H1 (cell line): ENCODE measurements at regions not wholly inside any gene's neighbourhood (a gene's known extent, or its start where the extent isn't known, plus 50 kb on each side); places are given as distances from the start of the nearest gene placed in this dataset.

Source experiments
- CTCF ChIA-PET: fragments of 300-600 bp; sonication (Branson Sonifier 250); formaldehyde crosslinking; loops from one replicate; lab custom pipeline; 2021; ENCODE audit not compliant: partially characterized antibody; lab: Charles Lee
- POLR2A ChIA-PET: fragments of 300-600 bp; sonication (Branson Sonifier 250); formaldehyde crosslinking; loops from one replicate; lab custom pipeline; 2021; ENCODE audit warnings: inconsistent platforms; ENCODE audit not compliant: partially characterized antibody; lab: Charles Lee
- DNase-seq, 2 experiments: peaks; one replicate each; pipeline versions ENCODE4 v3.0.0 to v3.0.0-alpha.2; 2010 to 2022; ENCODE audit warnings: low spot score in 2 of 2, low read depth in 1 of 2, mixed read lengths in 1 of 2
- FAIRE-seq: peaks from 2 replicates; lab custom pipeline; 2011; peaks lifted over from hg19 to GRCh38; lab: Jason Lieb, UNC
- H2AFZ ChIP-seq: 2 replicates; pipeline ENCODE4 v1.8.1; 2012; ENCODE audit warnings: low read length, inconsistent platforms
- H2AK5ac ChIP-seq: 2 replicates; pipeline ENCODE4 v1.6.1; 2013; ENCODE audit warnings: low read depth, low read length
- H2BK120ac ChIP-seq: replicated peaks from 2 replicates; pipeline ENCODE3; 2013; ENCODE audit warnings: low read depth, low read length, inconsistent platforms
- H2BK12ac ChIP-seq: 2 replicates; pipeline ENCODE4 v1.6.1; 2013; ENCODE audit warnings: low read depth, low read length
- H2BK15ac ChIP-seq: 2 replicates; pipeline ENCODE4 v1.6.1; 2013; ENCODE audit warnings: low read length
- H2BK20ac ChIP-seq: 2 replicates; pipeline ENCODE4 v1.6.1; 2013; ENCODE audit warnings: low read length
- H2BK5ac ChIP-seq: 2 replicates; pipeline ENCODE4 v1.6.1; 2013; ENCODE audit warnings: low read depth, low read length
- H3K14ac ChIP-seq: 2 replicates; pipeline ENCODE4 v1.6.1; 2013; ENCODE audit warnings: inconsistent platforms; ENCODE audit not compliant: insufficient read length
- H3K18ac ChIP-seq: 2 replicates; pipeline ENCODE4 v1.6.1; 2013; ENCODE audit warnings: low read length; ENCODE audit errors: extremely low read depth
- H3K23ac ChIP-seq: 2 replicates; pipeline ENCODE4 v1.6.1; 2013; ENCODE audit warnings: inconsistent platforms; ENCODE audit not compliant: insufficient read length
- H3K23me2 ChIP-seq: 2 replicates; pipeline ENCODE4 v1.6.1; 2013; ENCODE audit warnings: low read depth, low read length
- H3K27ac ChIP-seq: 2 replicates; pipeline ENCODE4 v1.6.1; 2011; ENCODE audit warnings: low read depth, low read length, inconsistent platforms
- H3K27me3 ChIP-seq, 4 experiments: replicated peaks in 1 of 4; 1 replicate in 1 of 4; 2 replicates in 3 of 4; pipeline versions ENCODE4 v1.6.1 to v1.8.1; 2011 to 2013; ENCODE audit warnings: low read length in 3 of 4, mild to moderate bottlenecking in 3 of 4, inconsistent platforms in 2 of 4, mixed read lengths in 2 of 4, moderate library complexity in 1 of 4; ENCODE audit not compliant: control insufficient read depth in 3 of 4, insufficient read depth in 3 of 4; ENCODE audit errors: extremely low read depth in 1 of 4
- H3K36me3 ChIP-seq, 4 experiments: 2 replicates each; pipeline versions ENCODE4 v1.6.1 to v1.8.1; 2011 to 2013; ENCODE audit warnings: mild to moderate bottlenecking in 4 of 4, low read length in 3 of 4, moderate library complexity in 2 of 4, control low read depth in 1 of 4, inconsistent platforms in 1 of 4; ENCODE audit not compliant: insufficient read depth in 4 of 4, control insufficient read depth in 2 of 4
- H3K4ac ChIP-seq: replicated peaks from 2 replicates; pipeline ENCODE3; 2013; ENCODE audit warnings: low read length, low read depth, mixed read lengths, inconsistent platforms; ENCODE audit not compliant: insufficient read length
- H3K4me1 ChIP-seq, 4 experiments: replicated peaks in 1 of 4; 1 replicate in 1 of 4; 2 replicates in 3 of 4; pipeline versions ENCODE4 v1.6.1 to v1.8.1; 2011 to 2013; ENCODE audit warnings: low read length in 3 of 4, inconsistent platforms in 2 of 4, mixed read lengths in 1 of 4; ENCODE audit not compliant: insufficient read depth in 4 of 4, control insufficient read depth in 3 of 4
- H3K4me2 ChIP-seq, 2 experiments: 2 replicates each; pipeline versions ENCODE4 v1.6.1 to v1.8.1; 2011 to 2013; ENCODE audit warnings: low read depth in 2 of 2, low read length in 2 of 2, control low read depth in 1 of 2, inconsistent platforms in 1 of 2, mild to moderate bottlenecking in 1 of 2; ENCODE audit not compliant: insufficient read depth in 1 of 2
- H3K4me3 ChIP-seq, 4 experiments: fragments of 200-600, 300-600 bp in 1 of 4; sonication (generic), shearing (Covaris generic), sonication (Bioruptor Twin) in 1 of 4; 2 replicates each; pipeline versions ENCODE4 v1.5.1 to v1.8.1; 2011 to 2016; ENCODE audit warnings: low read length in 4 of 4, low read depth in 3 of 4, control low read depth in 2 of 4, inconsistent platforms in 2 of 4, mild to moderate bottlenecking in 2 of 4, mixed read lengths in 1 of 4, moderate library complexity in 1 of 4; ENCODE audit not compliant: insufficient read depth in 2 of 4; ENCODE audit errors: extremely low read depth in 1 of 4
- H3K56ac ChIP-seq: replicated peaks from 2 replicates; pipeline ENCODE3; 2013; ENCODE audit warnings: low read depth, mild to moderate bottlenecking, mixed read lengths, low read length, inconsistent platforms; ENCODE audit not compliant: insufficient read length
- H3K79me1 ChIP-seq: 2 replicates; pipeline ENCODE4 v1.6.1; 2013; ENCODE audit warnings: low read depth, low read length, control low read depth
- H3K79me2 ChIP-seq, 2 experiments: 2 replicates each; pipeline versions ENCODE4 v1.6.1 to v1.8.1; 2012 to 2013; ENCODE audit warnings: low read length in 2 of 2, mild to moderate bottlenecking in 2 of 2, inconsistent platforms in 1 of 2; ENCODE audit not compliant: insufficient read depth in 2 of 2, control insufficient read depth in 1 of 2
- H3K9ac ChIP-seq, 4 experiments: replicated peaks in 1 of 4; 1 replicate in 1 of 4; 2 replicates in 3 of 4; pipeline versions ENCODE4 v1.6.1 to v1.8.1; 2011 to 2013; ENCODE audit warnings: low read depth in 3 of 4, low read length in 3 of 4, control low read depth in 2 of 4, mild to moderate bottlenecking in 2 of 4, moderate library complexity in 2 of 4, inconsistent platforms in 1 of 4; ENCODE audit errors: extremely low read depth in 1 of 4
- H3K9me3 ChIP-seq, 2 experiments: 2 replicates each; pipeline versions ENCODE4 v1.6.1 to v1.8.1; 2012 to 2013; ENCODE audit warnings: mild to moderate bottlenecking in 2 of 2, moderate library complexity in 2 of 2, control low read depth in 1 of 2, inconsistent platforms in 1 of 2, low read depth in 1 of 2, low read length in 1 of 2, mixed read lengths in 1 of 2; ENCODE audit not compliant: insufficient read depth in 2 of 2
- H4K20me1 ChIP-seq, 2 experiments: replicated peaks in 1 of 2; 2 replicates each; pipeline versions ENCODE3 to v1.8.1; 2011 to 2013; ENCODE audit warnings: inconsistent platforms in 2 of 2, low read length in 2 of 2, mild to moderate bottlenecking in 1 of 2; ENCODE audit not compliant: insufficient read depth in 2 of 2, control insufficient read depth in 1 of 2
- H4K5ac ChIP-seq: 2 replicates; pipeline ENCODE4 v1.6.1; 2013; ENCODE audit warnings: low read length, low read depth, mixed read lengths, inconsistent platforms; ENCODE audit not compliant: insufficient read length
- H4K8ac ChIP-seq: 2 replicates; pipeline ENCODE4 v1.8.0; 2013; ENCODE audit warnings: mild to moderate bottlenecking, moderate library complexity, low read length, inconsistent platforms; ENCODE audit not compliant: insufficient read depth; ENCODE audit errors: extremely low read depth
- H4K91ac ChIP-seq: replicated peaks from 2 replicates; pipeline ENCODE3; 2013; ENCODE audit warnings: low read length, mixed read lengths, inconsistent platforms; ENCODE audit not compliant: insufficient read length
- TEAD4 ChIP-seq: IDR thresholded peaks from 2 replicates; pipeline ENCODE4 v1.6.1; 2012; ENCODE audit warnings: low read depth, low read length, inconsistent platforms, mixed read lengths
- WGBS, 2 experiments: shearing (Covaris generic) in 1 of 2; methylation state at CpG; one replicate each; pipeline versions ENCODE4 v1.1.6 to v1.1.7; 2013 to 2015; ENCODE audit warnings: low lambda C conversion rate in 2 of 2, mixed read lengths in 2 of 2, inconsistent platforms in 1 of 2, low coverage in 1 of 2, missing lambda C conversion rate in 1 of 2; ENCODE audit not compliant: insufficient replicate concordance in 2 of 2, insufficient coverage in 1 of 2, insufficient read length in 1 of 2; ENCODE audit errors: extremely low coverage in 1 of 2, missing lambda C conversion rate in 1 of 2; 5-methylcytosine and 5-hydroxymethylcytosine counted together
- TF ChIP-seq, protein P1 (sequence below): IDR thresholded peaks from 2 replicates; pipeline ENCODE4 v1.6.1; 2011; ENCODE audit warnings: low read length, improper control_type of control experiment

- Histone ChIP-seq H3K14ac (no peak overlapping the region), H3K36me3 (peaks cover 0 to 5% (median 0%) of the 10 kb centered on the region in 4 experiments; a peak in 2 of 8 replicates), H3K79me2 (peaks cover 0 to 31% of the 10 kb centered on the region in 2 experiments; a peak in 2 of 4 replicates), H3K27me3 (no peaks in the 10 kb centered on the region), H3K56ac (no peak overlapping the region), H3K79me1 (no peaks in the 10 kb centered on the region), H3K4me2 (peak overlapping the region; percentile 25 to 45), H3K4ac (no peak overlapping the region), H2BK12ac (no peak overlapping the region), H4K91ac (no peak overlapping the region), H2AFZ (no peak overlapping the region), H2AK5ac (no peak overlapping the region), H3K4me3 (peak overlapping the region in 1 of 4 experiments; percentile 29; a peak in 1 of 8 replicates), H2BK5ac (no peak overlapping the region), H3K23me2 (no peaks in the 10 kb centered on the region), H2BK15ac (no peak overlapping the region), H3K9me3 (peaks cover 0 to 10% of the 10 kb centered on the region in 2 experiments; a peak in 2 of 4 replicates), H4K8ac (no peak overlapping the region), H3K9ac (no peak overlapping the region), H3K23ac (no peak overlapping the region), H4K5ac (peak overlapping the region; percentile 41), H3K27ac (no peak overlapping the region; the same call in 1 of the 2 replicates), H2BK120ac (peak overlapping the region; percentile 63), H4K20me1 (no peaks in the 10 kb centered on the region), H3K18ac (0 out of 2 replicates have a peak overlapping the region, but pooled peaks have one; percentile 63), H3K4me1 (peaks cover 0 to 17% (median 10%) of the 10 kb centered on the region in 4 experiments; a peak in 5 of 7 replicates), H2BK20ac (no peak overlapping the region)
- POLR2A ChIA-PET: interaction anchor here (1.1 kb wide), 1 partner anchor 20 kb away, joined by 5 read pairs; no protein-coding TSS in a partner anchor
- FAIRE-seq (no peak), DNase-seq (no peak)
- CTCF ChIA-PET: interaction anchor here (0.7 to 2.0 kb wide), 3 partner anchors 9 to 71 kb away, joined by 4 read pairs; no protein-coding TSS in a partner anchor
- 23 to 100% methylated on average over 1 to 2 of the region's 2 CpGs for WGBS, 2 experiments
- TF ChIP-seq, protein P1, sequence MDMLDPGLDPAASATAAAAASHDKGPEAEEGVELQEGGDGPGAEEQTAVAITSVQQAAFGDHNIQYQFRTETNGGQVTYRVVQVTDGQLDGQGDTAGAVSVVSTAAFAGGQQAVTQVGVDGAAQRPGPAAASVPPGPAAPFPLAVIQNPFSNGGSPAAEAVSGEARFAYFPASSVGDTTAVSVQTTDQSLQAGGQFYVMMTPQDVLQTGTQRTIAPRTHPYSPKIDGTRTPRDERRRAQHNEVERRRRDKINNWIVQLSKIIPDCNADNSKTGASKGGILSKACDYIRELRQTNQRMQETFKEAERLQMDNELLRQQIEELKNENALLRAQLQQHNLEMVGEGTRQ: no peak
- TF ChIP-seq TEAD4: peak; percentile 31; the same call in 1 of the 2 replicates
Measured at GRCh38 chr11:15558513-15559181, 443.9 kb downstream of the INSC start.
